HCT116 (cell line): ENCODE measurements at regions not wholly inside any gene's neighbourhood (a gene's known extent, or its start where the extent isn't known, plus 50 kb on each side); places are given as distances from the start of the nearest gene placed in this dataset.

ENCODE experiments used
- ATAC-seq: fragments of 200-7000 bp; cut with Tn5 transposase; 2 replicates; pipeline ENCODE4 v1.9.1; 2020; ENCODE audit warnings: mild to moderate bottlenecking, moderate library complexity
- BruUV-seq: library from RNA; stranded (reverse); fragments of 400-500 nt; replicated peaks from 2 replicates; lab custom pipeline; 2021; lab: Mats Ljungman, UMichigan
- CTCF ChIA-PET: fragments of 300-600 bp; sonication (Branson Sonifier 250); formaldehyde crosslinking; loops from one replicate; lab custom pipeline; 2021; ENCODE audit warnings: antibody characterized with exemption; lab: Charles Lee
- POLR2A ChIA-PET: fragments of 300-600, 350-600 bp; sonication (Branson Sonifier 250); formaldehyde crosslinking; loops from one replicate; lab custom pipeline; 2021; ENCODE audit warnings: antibody characterized with exemption; lab: Charles Lee
- RAD21 ChIA-PET, 2 experiments: fragments of 300-600 bp; sonication (Branson Sonifier 250); formaldehyde crosslinking; loops; one replicate each; lab custom pipeline; 2023; ENCODE audit warnings: low total read pairs in 2 of 2; ENCODE audit not compliant: uncharacterized antibody in 2 of 2, unreplicated experiment in 2 of 2, low non-redundant PET in 1 of 2; lab: Charles Lee
- DNase-seq: peaks from one replicate; pipeline ENCODE4 v3.0.0-alpha.2; 2010; ENCODE audit warnings: low read depth, low spot score
- H2AFZ ChIP-seq: fragments of 200-600 bp; shearing (Covaris generic), sonication (generic); 2 replicates; pipeline ENCODE4 v1.6.1; 2017; ENCODE audit warnings: low read depth, mixed run types, mixed read lengths, antibody characterized with exemption, low read length; ENCODE audit not compliant: poor library complexity, severe bottlenecking
- H3K27ac ChIP-seq: 2 replicates; pipeline ENCODE4 v1.5.1; 2012; ENCODE audit warnings: low read depth, low read length
- H3K27me3 ChIP-seq: fragments of 200-600 bp; sonication (generic); 2 replicates; pipeline ENCODE4 v1.6.1; 2016; ENCODE audit warnings: mixed run types, low read length, mixed read lengths; ENCODE audit not compliant: insufficient read depth
- H3K36me3 ChIP-seq, 2 experiments: fragments of 200-500 bp in 1 of 2; fragments of 200-600 bp in 1 of 2; sonication (Bioruptor generic) in 1 of 2; sonication (generic) in 1 of 2; 2 replicates each; pipeline versions ENCODE4 v1.5.1 to v1.6.1; 2014 to 2016; ENCODE audit warnings: low read length in 2 of 2, inconsistent platforms in 1 of 2, mixed read lengths in 1 of 2, mixed run types in 1 of 2; ENCODE audit not compliant: insufficient read depth in 2 of 2, control insufficient read depth in 1 of 2
- H3K4me1 ChIP-seq, 2 experiments: fragments of 200-600 bp in 1 of 2; sonication (generic) in 1 of 2; 2 replicates each; pipeline versions ENCODE4 v1.5.1 to v1.6.1; 2012 to 2017; ENCODE audit warnings: low read length in 2 of 2, inconsistent platforms in 1 of 2, mild to moderate bottlenecking in 1 of 2, mixed read lengths in 1 of 2, mixed run types in 1 of 2, moderate library complexity in 1 of 2; ENCODE audit not compliant: insufficient read depth in 2 of 2, control insufficient read depth in 1 of 2
- H3K4me2 ChIP-seq: fragments of 200-600 bp; sonication (generic); 2 replicates; pipeline ENCODE4 v1.6.1; 2017; ENCODE audit warnings: mixed run types, low read length, mixed read lengths
- H3K4me3 ChIP-seq, 2 experiments: fragments of 200-600 bp in 1 of 2; sonication (generic) in 1 of 2; replicated peaks in 1 of 2; 2 replicates each; pipeline ENCODE4 v1.5.1; 2011 to 2016; ENCODE audit warnings: low read length in 2 of 2, control low read depth in 1 of 2, low read depth in 1 of 2, mild to moderate bottlenecking in 1 of 2, mixed read lengths in 1 of 2, mixed run types in 1 of 2
- H3K79me2 ChIP-seq: fragments of 200-600 bp; sonication (generic); 2 replicates; pipeline ENCODE4 v1.6.1; 2017; ENCODE audit warnings: mild to moderate bottlenecking, mixed run types, low read length, moderate library complexity, mixed read lengths; ENCODE audit not compliant: insufficient read depth
- H3K9ac ChIP-seq: fragments of 200-600 bp; sonication (generic); 2 replicates; pipeline ENCODE4 v1.6.1; 2016; ENCODE audit warnings: low read length, mixed read lengths
- H3K9me2 ChIP-seq: fragments of 200-600 bp; sonication (generic), shearing (Covaris generic); 2 replicates; pipeline ENCODE4 v1.6.1; 2017; ENCODE audit warnings: mixed run types, mild to moderate bottlenecking, moderate library complexity; ENCODE audit not compliant: insufficient read depth
- H3K9me3 ChIP-seq, 2 experiments: fragments of 200-500 bp in 1 of 2; fragments of 200-600 bp in 1 of 2; sonication (Bioruptor generic) in 1 of 2; sonication (generic) in 1 of 2; 2 replicates each; pipeline ENCODE4 v1.6.1; 2014 to 2017; ENCODE audit warnings: low read length in 2 of 2, mixed read lengths in 2 of 2, inconsistent platforms in 1 of 2, low read depth in 1 of 2, mild to moderate bottlenecking in 1 of 2, mixed run types in 1 of 2, moderate library complexity in 1 of 2; ENCODE audit not compliant: control insufficient read depth in 1 of 2, insufficient read depth in 1 of 2
- H4K20me1 ChIP-seq: fragments of 200-600 bp; sonication (generic), shearing (Covaris generic); 2 replicates; pipeline ENCODE4 v1.6.1; 2017; ENCODE audit warnings: mixed run types, mild to moderate bottlenecking, moderate library complexity; ENCODE audit not compliant: insufficient read depth
- ATF3 ChIP-seq: IDR thresholded peaks from 2 replicates; pipeline ENCODE4 v1.6.1; 2012
- CBX3 ChIP-seq: IDR thresholded peaks from 2 replicates; pipeline ENCODE4 v1.6.1; 2012; ENCODE audit warnings: low read depth
- EZH2 ChIP-seq: fragments of 200-600 bp; sonication (generic); IDR thresholded peaks from 2 replicates; pipeline ENCODE4 v1.6.1; 2017; ENCODE audit warnings: antibody characterized with exemption, mixed run types
- EZH2phosphoT487 ChIP-seq: fragments of 200-600 bp; IDR thresholded peaks from 2 replicates; pipeline ENCODE4 v1.6.1; 2018; ENCODE audit warnings: antibody characterized with exemption, borderline replicate concordance
- FOSL1 ChIP-seq: IDR thresholded peaks from 2 replicates; pipeline ENCODE4 v1.6.1; 2012; ENCODE audit warnings: low read depth
- JUND ChIP-seq: IDR thresholded peaks from 2 replicates; pipeline ENCODE4 v1.6.1; 2012
- MAX ChIP-seq: IDR thresholded peaks from 2 replicates; pipeline ENCODE4 v1.6.1; 2012
- POLR2A ChIP-seq: IDR thresholded peaks from 2 replicates; pipeline ENCODE4 v1.7.0; 2011; ENCODE audit warnings: borderline replicate concordance; ENCODE audit not compliant: insufficient read depth, insufficient read length; ENCODE audit errors: extremely low read depth
- POLR2AphosphoS5 ChIP-seq: IDR thresholded peaks from 2 replicates; pipeline ENCODE4 v1.6.1; 2011; ENCODE audit warnings: mild to moderate bottlenecking, low read depth, low read length, moderate library complexity
- RAD21 ChIP-seq: IDR thresholded peaks from 2 replicates; pipeline ENCODE4 v1.6.1; 2012; ENCODE audit warnings: low read depth, mild to moderate bottlenecking
- SIN3A ChIP-seq: IDR thresholded peaks from 2 replicates; pipeline ENCODE4 v1.6.1; 2012; ENCODE audit warnings: low read depth
- SP1 ChIP-seq: IDR thresholded peaks from 2 replicates; pipeline ENCODE4 v1.6.1; 2012; ENCODE audit warnings: low read depth
- SRF ChIP-seq: IDR thresholded peaks from 2 replicates; pipeline ENCODE4 v1.6.1; 2012; ENCODE audit warnings: low read depth
- YY1 ChIP-seq: IDR thresholded peaks from 2 replicates; pipeline ENCODE4 v1.6.1; 2011; ENCODE audit warnings: low read length, low read depth, moderate library complexity, mild to moderate bottlenecking; ENCODE audit not compliant: insufficient replicate concordance; ENCODE audit errors: extremely low read depth
- ZBTB33 ChIP-seq: IDR thresholded peaks from 2 replicates; pipeline ENCODE4 v1.6.1; 2011; ENCODE audit warnings: mild to moderate bottlenecking, low read length, moderate library complexity; ENCODE audit not compliant: insufficient replicate concordance; ENCODE audit errors: extremely low read depth
- ZFX ChIP-seq: fragments of 450-650 bp; IDR thresholded peaks from 2 replicates; pipeline ENCODE4 v1.6.1; 2017
- ZNF274 ChIP-seq: fragments of 200-500 bp; sonication (Bioruptor generic); IDR thresholded peaks from 2 replicates; pipeline ENCODE4 v1.6.1; 2014; ENCODE audit warnings: mild to moderate bottlenecking, low read depth, low read length, inconsistent platforms
- intact Hi-C: fragments of 100-400 bp; cut with micrococcal nuclease; formaldehyde crosslinking; loops from 2 replicates; pipeline ENCODE4 v1.10.0; 2022

- no peaks in the 10 kb centered on the region for H3K79me2 ChIP-seq
- H2AFZ ChIP-seq = no peak overlapping the region
- no peak overlapping the region for H3K9ac ChIP-seq
- H3K36me3 ChIP-seq = no peaks in the 10 kb centered on the region
- H3K27ac ChIP-seq = no peak overlapping the region
- POLR2A ChIA-PET = no interaction called here
- no peak overlapping the region for H3K4me2 ChIP-seq
- BruUV-seq = no TSS peak
- intact Hi-C loops = no loop called here
- RAD21 ChIA-PET = no interaction called here
- CTCF ChIA-PET = no interaction called here
- H3K9me2 ChIP-seq = no peaks in the 10 kb centered on the region
- H3K4me1 ChIP-seq = peaks cover 8 to 24% of the 10 kb centered on the region in 2 experiments
- no peak for TF ChIP-seq FOSL1
- TF ChIP-seq POLR2AphosphoS5 = no peak
- no peak for TF ChIP-seq EZH2phosphoT487
- TF ChIP-seq JUND = no peak
- TF ChIP-seq SRF = no peak
- no peak for TF ChIP-seq ZNF274
- TF ChIP-seq CBX3 = no peak
- TF ChIP-seq YY1 = no peak
- TF ChIP-seq ZFX = no peak
- TF ChIP-seq EZH2 = no peak
- TF ChIP-seq POLR2A = no peak
- TF ChIP-seq SP1 = no peak
- no peak for TF ChIP-seq ZBTB33
- no peak for TF ChIP-seq ATF3
- TF ChIP-seq MAX = no peak
- no peak for TF ChIP-seq RAD21
- no peak for TF ChIP-seq SIN3A
- no peaks in the 10 kb centered on the region for H4K20me1 ChIP-seq
- DNase-seq = no peak
- no peaks in the 10 kb centered on the region for H3K9me3 ChIP-seq
- ATAC-seq = no peak
- no peaks in the 10 kb centered on the region for H3K27me3 ChIP-seq
- H3K4me3 ChIP-seq = no peak overlapping the region
Observed at GRCh38 chr22:42324566-42324965, 54.1 kb upstream of the TCF20 start.
